GM23338 (cell line): ENCODE measurements at regions not wholly inside any gene's neighbourhood (a gene's known extent, or its start where the extent isn't known, plus 50 kb on each side); places are given as distances from the start of the nearest gene placed in this dataset.

ENCODE experiments used
- ATAC-seq: fragments of 200-7000 bp; cut with Tn5 transposase; 3 replicates; pipeline ENCODE4 v1.9.1; 2020
- DNase-seq: peaks from one replicate; pipeline ENCODE4 v3.0.0-alpha.2; 2015; ENCODE audit warnings: low spot score
- H2AFZ ChIP-seq: fragments of 200-600 bp; sonication (generic); 2 replicates; pipeline ENCODE4 v1.8.0; 2016; ENCODE audit warnings: antibody characterized with exemption, mild to moderate bottlenecking, moderate library complexity
- H3F3A ChIP-seq: fragments of 200-600 bp; sonication (generic); replicated peaks from 2 replicates; pipeline ENCODE4 v1.8.0; 2017; ENCODE audit warnings: antibody characterized with exemption, mixed run types, low read depth
- H3K27ac ChIP-seq: fragments of 200-600 bp; sonication (generic); 2 replicates; pipeline ENCODE4 v1.6.1; 2016; ENCODE audit warnings: low read depth
- H3K27me3 ChIP-seq: fragments of 200-600 bp; sonication (generic); 2 replicates; pipeline ENCODE4 v1.8.0; 2016; ENCODE audit warnings: mild to moderate bottlenecking, mixed run types, moderate library complexity; ENCODE audit not compliant: insufficient read depth
- H3K36me3 ChIP-seq: fragments of 200-600 bp; sonication (generic); 2 replicates; pipeline ENCODE4 v1.8.0; 2016; ENCODE audit warnings: mild to moderate bottlenecking; ENCODE audit not compliant: insufficient read depth
- H3K4me1 ChIP-seq: fragments of 200-600 bp; sonication (generic); 2 replicates; pipeline ENCODE4 v1.8.0; 2016; ENCODE audit warnings: mild to moderate bottlenecking, moderate library complexity; ENCODE audit not compliant: insufficient read depth
- H3K4me2 ChIP-seq: fragments of 200-600 bp; sonication (generic); 2 replicates; pipeline ENCODE4 v1.7.1; 2017; ENCODE audit warnings: mixed run types
- H3K4me3 ChIP-seq: fragments of 200-600 bp; sonication (generic); 2 replicates; pipeline ENCODE4 v1.6.1; 2016; ENCODE audit warnings: mixed run types
- H3K79me2 ChIP-seq: fragments of 200-600 bp; sonication (generic); replicated peaks from 2 replicates; pipeline ENCODE4 v1.8.0; 2017; ENCODE audit warnings: mild to moderate bottlenecking; ENCODE audit not compliant: insufficient read depth
- H3K9me2 ChIP-seq: fragments of 200-600 bp; sonication (generic); 2 replicates; pipeline ENCODE4 v1.8.0; 2017; ENCODE audit not compliant: insufficient read depth
- H4K20me1 ChIP-seq: fragments of 200-600 bp; sonication (generic); replicated peaks from 2 replicates; pipeline ENCODE4 v1.8.0; 2017; ENCODE audit warnings: mild to moderate bottlenecking; ENCODE audit not compliant: insufficient read depth
- H3K27ac Mint-ChIP-seq: 2 replicates; pipeline ENCODE4 v1.8.0; 2020; ENCODE audit warnings: inconsistent platforms, mild to moderate bottlenecking, moderate library complexity, mixed read lengths
- H3K27me3 Mint-ChIP-seq: 3 replicates; pipeline ENCODE4 v1.8.0; 2022; ENCODE audit warnings: low read depth, mild to moderate bottlenecking, moderate library complexity, mixed read lengths, inconsistent platforms; ENCODE audit not compliant: insufficient read depth, poor library complexity
- H3K36me3 Mint-ChIP-seq: 3 replicates; pipeline ENCODE4 v1.8.0; 2021; ENCODE audit warnings: low read depth, mild to moderate bottlenecking, inconsistent platforms, moderate library complexity, mixed read lengths
- H3K4me1 Mint-ChIP-seq: 3 replicates; pipeline ENCODE4 v1.8.0; 2020; ENCODE audit warnings: mild to moderate bottlenecking, inconsistent platforms, mixed read lengths
- H3K4me3 Mint-ChIP-seq: 3 replicates; pipeline ENCODE4 v1.8.0; 2021; ENCODE audit warnings: moderate library complexity, mild to moderate bottlenecking, inconsistent platforms, mixed read lengths
- H3K9me3 Mint-ChIP-seq: 3 replicates; pipeline ENCODE4 v1.8.0; 2020; ENCODE audit warnings: moderate library complexity, mild to moderate bottlenecking, inconsistent platforms, mixed read lengths
- CREB1 ChIP-seq: fragments of 250-450 bp; sonication (Bioruptor Pico); IDR thresholded peaks from 2 replicates; pipeline ENCODE4 v1.5.0; 2020; ENCODE audit warnings: low read depth, mild to moderate bottlenecking, moderate library complexity
- CTCF ChIP-seq, 2 experiments: fragments of 200-600 bp in 1 of 2; sonication (generic) in 1 of 2; conservative IDR thresholded peaks; 2 replicates each; pipeline versions ENCODE4 v1.5.1 to v1.6.1; 2016 to 2017; ENCODE audit warnings: antibody characterized with exemption in 2 of 2, low read depth in 2 of 2, mild to moderate bottlenecking in 2 of 2, moderate library complexity in 1 of 2
- EZH2 ChIP-seq: fragments of 200-600 bp; sonication (generic); IDR thresholded peaks from one replicate; pipeline ENCODE4 v1.8.0; 2017; ENCODE audit warnings: antibody characterized with exemption, mild to moderate bottlenecking, low read depth; ENCODE audit not compliant: unreplicated experiment
- JUNB ChIP-seq: IDR thresholded peaks from one replicate; pipeline ENCODE4 v1.6.1; 2016; ENCODE audit warnings: antibody characterized with exemption; ENCODE audit not compliant: unreplicated experiment
- NANOG ChIP-seq: IDR thresholded peaks from 2 replicates; pipeline ENCODE4 v1.6.1; 2016; ENCODE audit warnings: antibody characterized with exemption, borderline replicate concordance
- REST ChIP-seq: IDR thresholded peaks from one replicate; pipeline ENCODE4 v1.6.1; 2018; ENCODE audit warnings: antibody characterized with exemption; ENCODE audit not compliant: unreplicated experiment
- STAT1 ChIP-seq: IDR thresholded peaks from one replicate; pipeline ENCODE4 v1.6.1; 2016; ENCODE audit warnings: antibody characterized with exemption; ENCODE audit not compliant: unreplicated experiment
- ZNF114 ChIP-seq: fragments of 250-450 bp; sonication (Bioruptor Pico); IDR thresholded peaks from 2 replicates; pipeline ENCODE4 v1.5.0; 2020; ENCODE audit warnings: mild to moderate bottlenecking, moderate library complexity

GRCh38 chr2:60118061-60118460 lies 435.4 kb downstream of the BCL11A start:
- Mint-ChIP-seq H3K27ac (no peak overlapping the region), H3K9me3 (peaks cover 53% of the 10 kb centered on the region), H3K4me1 (no peaks in the 10 kb centered on the region), H3K4me3 (no peak overlapping the region), H3K27me3 (no peaks in the 10 kb centered on the region), H3K36me3 (peaks cover 48% of the 10 kb centered on the region)
- H3K36me3 ChIP-seq = peaks cover 4% of the 10 kb centered on the region
- DNase-seq (no peak), ATAC-seq (no peak)
- no peak overlapping the region for H3K27ac ChIP-seq
- no peak overlapping the region for H3K4me3 ChIP-seq
- H2AFZ ChIP-seq = no peak overlapping the region
- H3K79me2 ChIP-seq = no peaks in the 10 kb centered on the region
- no peaks in the 10 kb centered on the region for H3K4me1 ChIP-seq
- H3K27me3 ChIP-seq = no peaks in the 10 kb centered on the region
- no peak overlapping the region for H3K4me2 ChIP-seq
- H4K20me1 ChIP-seq = no peaks in the 10 kb centered on the region
- no peaks in the 10 kb centered on the region for H3F3A ChIP-seq
- H3K9me2 ChIP-seq = peaks cover 5% of the 10 kb centered on the region; the same call in 1 of the 2 replicates
- TF ChIP-seq EZH2 = no peak
- no peak for TF ChIP-seq NANOG
- TF ChIP-seq STAT1 = no peak
- TF ChIP-seq JUNB = no peak
- TF ChIP-seq CREB1 (CRISPR knock-in tag) = no peak
- no peak for TF ChIP-seq REST
- TF ChIP-seq CTCF (conservative IDR thresholded peaks at IDR 0.05; ENCODE audit: low read depth in 2 of 2) = no peak

GRCh38 chr2:60116161-60116875 lies 437.1 kb downstream of the BCL11A start:
- peaks cover 45% of the 10 kb centered on the region for H3K36me3 Mint-ChIP-seq
- H3K4me1 Mint-ChIP-seq = no peaks in the 10 kb centered on the region
- Histone ChIP-seq H3K36me3 (peaks cover 4% of the 10 kb centered on the region), H2AFZ (no peak overlapping the region), H3K27ac (no peak overlapping the region), H3K79me2 (no peaks in the 10 kb centered on the region), H3K27me3 (no peaks in the 10 kb centered on the region), H3K4me2 (no peak overlapping the region), H3K9me2 (no peaks in the 10 kb centered on the region), H3K4me1 (no peaks in the 10 kb centered on the region), H3F3A (no peaks in the 10 kb centered on the region), H4K20me1 (no peaks in the 10 kb centered on the region), H3K4me3 (no peak overlapping the region)
- H3K27ac Mint-ChIP-seq = no peak overlapping the region
- ATAC-seq (no peak), DNase-seq (peak; percentile 18)
- no peaks in the 10 kb centered on the region for H3K27me3 Mint-ChIP-seq
- peaks cover 49% of the 10 kb centered on the region for H3K9me3 Mint-ChIP-seq
- no peak overlapping the region for H3K4me3 Mint-ChIP-seq
- TF ChIP-seq STAT1 (no peak), CTCF (conservative IDR thresholded peaks at IDR 0.05; ENCODE audit: low read depth in 2 of 2) (no peak), ZNF114 (CRISPR knock-in tag) (no peak)
